Keratinocyte (primary cell): ENCODE measurements at regions not wholly inside any gene's neighbourhood (a gene's known extent, or its start where the extent isn't known, plus 50 kb on each side); places are given as distances from the start of the nearest gene placed in this dataset.
"Not testable (repeated sequence)": the region's sequence is repeated elsewhere in the genome, so short reads cannot be mapped to it uniquely, and the experiment has no call there.

Experiments
- DNase-seq: peaks from one replicate; pipeline ENCODE4 v3.0.0-alpha.2; 2011; ENCODE audit warnings: low read depth, missing footprints, low spot score
- FAIRE-seq: peaks from 2 replicates; lab custom pipeline; 2011; peaks lifted over from hg19 to GRCh38; lab: Jason Lieb, UNC
- H2AFZ ChIP-seq: 2 replicates; pipeline ENCODE4 v1.6.0; 2012; ENCODE audit warnings: low read length, control low read depth, inconsistent platforms; ENCODE audit not compliant: control insufficient read depth
- H3K27ac ChIP-seq: 2 replicates; pipeline ENCODE4 v1.5.1; 2011; ENCODE audit warnings: low read length; ENCODE audit not compliant: control insufficient read depth, insufficient read depth
- H3K27me3 ChIP-seq: 3 replicates; pipeline ENCODE4 v1.6.0; 2011; ENCODE audit warnings: low read length; ENCODE audit not compliant: control insufficient read depth, insufficient read depth; ENCODE audit errors: extremely low read depth
- H3K36me3 ChIP-seq, 2 experiments: 2 replicates in 1 of 2; 3 replicates in 1 of 2; pipeline ENCODE4 v1.5.1; 2011; ENCODE audit warnings: low read length in 2 of 2, mild to moderate bottlenecking in 1 of 2; ENCODE audit not compliant: control insufficient read depth in 2 of 2, insufficient read depth in 2 of 2; ENCODE audit errors: extremely low read depth in 1 of 2
- H3K4me1 ChIP-seq: 3 replicates; pipeline ENCODE4 v1.5.1; 2011; ENCODE audit warnings: low read length; ENCODE audit not compliant: control insufficient read depth, insufficient read depth; ENCODE audit errors: extremely low read depth
- H3K4me2 ChIP-seq: 3 replicates; pipeline ENCODE4 v1.6.0; 2011; ENCODE audit warnings: low read depth, low read length; ENCODE audit not compliant: control insufficient read depth, insufficient read depth; ENCODE audit errors: extremely low read depth
- H3K4me3 ChIP-seq, 3 experiments: fragments of 200-600 bp in 1 of 3; sonication (generic) in 1 of 3; 2 replicates in 2 of 3; 3 replicates in 1 of 3; pipeline ENCODE4 v1.5.1; 2011 to 2016; ENCODE audit warnings: low read length in 3 of 3, mild to moderate bottlenecking in 3 of 3, control low read depth in 2 of 3, inconsistent platforms in 1 of 3, low read depth in 1 of 3, mixed read lengths in 1 of 3, mixed run types in 1 of 3, moderate library complexity in 1 of 3; ENCODE audit not compliant: control insufficient read depth in 2 of 3, insufficient read depth in 2 of 3; ENCODE audit errors: extremely low read depth in 1 of 3
- H3K79me2 ChIP-seq: 2 replicates; pipeline ENCODE4 v1.6.0; 2012; ENCODE audit warnings: low read length; ENCODE audit not compliant: control insufficient read depth, insufficient read depth
- H3K9ac ChIP-seq: 3 replicates; pipeline ENCODE4 v1.6.0; 2011; ENCODE audit warnings: low read length; ENCODE audit not compliant: control insufficient read depth, insufficient read depth; ENCODE audit errors: extremely low read depth
- H3K9me1 ChIP-seq: 3 replicates; pipeline ENCODE4 v1.6.0; 2011; ENCODE audit warnings: low read length; ENCODE audit not compliant: control insufficient read depth, insufficient read depth; ENCODE audit errors: extremely low read depth
- H3K9me3 ChIP-seq: 2 replicates; pipeline ENCODE4 v1.5.1; 2012; ENCODE audit warnings: low read depth, low read length; ENCODE audit not compliant: control insufficient read depth
- H4K20me1 ChIP-seq: 3 replicates; pipeline ENCODE4 v1.6.0; 2011; ENCODE audit warnings: low read length; ENCODE audit not compliant: control insufficient read depth, insufficient read depth; ENCODE audit errors: extremely low read depth
- EZH2 ChIP-seq: IDR thresholded peaks from one replicate; pipeline ENCODE4 v1.6.1; 2012; ENCODE audit warnings: inconsistent platforms, mild to moderate bottlenecking, low read length, moderate library complexity
- dilution Hi-C: fragments of 300-500 bp; cut with MboI; formaldehyde crosslinking; loops from one replicate; pipeline ENCODE4 v1.7.0; 2020; ENCODE audit warnings: low sequenced_read_pairs; ENCODE audit not compliant: extremely low pct_ligation_motif_present
- TF ChIP-seq, protein P1 (sequence below), 3 experiments: IDR thresholded peaks in 1 of 3; conservative IDR thresholded peaks in 1 of 3; optimal IDR thresholded peaks in 1 of 3; 2 replicates in 2 of 3; 3 replicates in 1 of 3; pipeline versions ENCODE3 to v1.5.1; 2011; ENCODE audit warnings: low read length in 3 of 3, mild to moderate bottlenecking in 3 of 3, moderate library complexity in 2 of 3, control low read depth in 1 of 3, inconsistent platforms in 1 of 3; ENCODE audit not compliant: insufficient read depth in 2 of 3; ENCODE audit errors: extremely low read depth in 1 of 3

DNA sequence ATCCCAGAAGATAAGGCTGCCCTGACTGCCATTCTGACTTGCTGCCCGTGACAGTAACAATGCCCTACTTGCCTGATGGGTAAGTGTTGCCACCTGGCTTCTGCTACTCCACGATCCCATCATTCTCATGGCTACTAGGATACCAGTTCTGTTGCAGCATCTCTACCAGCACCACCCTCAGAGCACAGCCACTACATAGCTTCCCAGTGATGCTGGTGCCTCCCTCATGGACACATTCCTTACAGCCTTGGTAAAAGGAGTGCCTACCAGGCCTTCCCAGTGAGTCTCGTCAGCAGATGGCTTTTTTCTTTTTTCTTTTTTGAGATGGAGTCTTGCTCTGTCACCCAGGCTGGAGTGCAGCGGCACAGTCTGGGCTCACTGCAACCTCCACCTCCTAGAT, 84.4 kb upstream of the CMKLR1 start:
- H3K36me3 ChIP-seq, result no peaks in the 10 kb centered on the region
- no peak overlapping the region for H2AFZ ChIP-seq
- dilution Hi-C loops, result no loop called here
- DNase-seq (no peak), FAIRE-seq (no peak)
- no peaks in the 10 kb centered on the region for H4K20me1 ChIP-seq
- H3K27me3 ChIP-seq, result no peaks in the 10 kb centered on the region
- H3K79me2 ChIP-seq, result no peaks in the 10 kb centered on the region
- TF ChIP-seq, protein P1, sequence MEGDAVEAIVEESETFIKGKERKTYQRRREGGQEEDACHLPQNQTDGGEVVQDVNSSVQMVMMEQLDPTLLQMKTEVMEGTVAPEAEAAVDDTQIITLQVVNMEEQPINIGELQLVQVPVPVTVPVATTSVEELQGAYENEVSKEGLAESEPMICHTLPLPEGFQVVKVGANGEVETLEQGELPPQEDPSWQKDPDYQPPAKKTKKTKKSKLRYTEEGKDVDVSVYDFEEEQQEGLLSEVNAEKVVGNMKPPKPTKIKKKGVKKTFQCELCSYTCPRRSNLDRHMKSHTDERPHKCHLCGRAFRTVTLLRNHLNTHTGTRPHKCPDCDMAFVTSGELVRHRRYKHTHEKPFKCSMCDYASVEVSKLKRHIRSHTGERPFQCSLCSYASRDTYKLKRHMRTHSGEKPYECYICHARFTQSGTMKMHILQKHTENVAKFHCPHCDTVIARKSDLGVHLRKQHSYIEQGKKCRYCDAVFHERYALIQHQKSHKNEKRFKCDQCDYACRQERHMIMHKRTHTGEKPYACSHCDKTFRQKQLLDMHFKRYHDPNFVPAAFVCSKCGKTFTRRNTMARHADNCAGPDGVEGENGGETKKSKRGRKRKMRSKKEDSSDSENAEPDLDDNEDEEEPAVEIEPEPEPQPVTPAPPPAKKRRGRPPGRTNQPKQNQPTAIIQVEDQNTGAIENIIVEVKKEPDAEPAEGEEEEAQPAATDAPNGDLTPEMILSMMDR (optimal IDR thresholded peaks at IDR 0.05 in 1 of 3, IDR thresholded peaks at IDR 0.05 in 1 of 3, conservative IDR thresholded peaks at IDR 0.05 in 1 of 3; ENCODE audit: extremely low read depth in 1 of 3, insufficient read depth in 2 of 3, low read length in 3 of 3), result no peak
- no peak for TF ChIP-seq EZH2
- no peak overlapping the region for H3K27ac ChIP-seq
- H3K9ac ChIP-seq, result no peak overlapping the region
- H3K9me1 ChIP-seq, result no peaks in the 10 kb centered on the region
- no peak overlapping the region for H3K4me3 ChIP-seq
- H3K9me3 ChIP-seq, result no peaks in the 10 kb centered on the region
- no peaks in the 10 kb centered on the region for H3K4me1 ChIP-seq
- no peak overlapping the region for H3K4me2 ChIP-seq

DNA sequence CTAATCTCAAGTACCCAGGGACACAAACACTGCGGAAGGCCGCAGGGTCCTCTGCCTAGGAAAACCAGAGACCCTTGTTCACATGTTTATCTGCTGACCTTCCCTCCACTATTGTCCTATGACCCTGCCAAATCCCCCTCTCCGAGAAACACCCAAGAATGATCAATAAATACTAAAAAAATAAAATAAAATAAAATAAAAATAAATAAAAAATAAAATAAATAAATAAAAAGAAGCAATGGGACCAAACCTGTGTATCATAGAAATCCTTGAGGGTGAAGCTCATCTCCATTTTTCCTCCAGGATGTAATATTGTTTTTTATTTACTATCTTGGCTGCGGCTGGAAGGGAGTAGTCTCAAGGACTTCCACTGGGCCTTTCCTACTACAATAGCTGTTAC, 82.0 kb upstream of the CMKLR1 start:
- H3K9ac ChIP-seq, H3K4me3 ChIP-seq, H3K9me3 ChIP-seq, dilution Hi-C loops, FAIRE-seq, H4K20me1 ChIP-seq, H3K36me3 ChIP-seq, H3K27ac ChIP-seq, DNase-seq, H2AFZ ChIP-seq, H3K27me3 ChIP-seq, H3K4me1 ChIP-seq, H3K9me1 ChIP-seq, H3K79me2 ChIP-seq, H3K4me2 ChIP-seq: not testable (repeated sequence)

DNA sequence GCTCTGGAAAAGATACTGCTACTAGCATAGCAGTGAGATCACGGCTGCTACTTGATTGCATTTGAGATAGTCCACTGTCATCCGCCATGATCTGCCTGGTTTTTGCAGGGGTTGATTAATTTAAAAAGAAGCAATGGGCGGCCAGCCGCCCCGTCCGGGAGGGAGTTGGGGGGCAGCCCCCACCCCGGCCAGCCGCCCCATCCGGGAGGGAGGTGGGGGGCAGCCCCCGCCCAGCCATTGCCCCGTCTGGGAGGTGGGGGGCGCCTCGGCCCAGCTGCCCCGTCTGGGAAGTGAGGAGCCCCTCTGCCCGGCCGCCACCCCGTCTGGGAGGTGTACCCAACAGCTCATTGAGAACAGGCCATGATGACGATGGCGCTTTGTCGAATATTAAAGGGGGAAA, 81.3 kb upstream of the CMKLR1 start:
- H3K4me3 ChIP-seq, dilution Hi-C loops, H3K9me1 ChIP-seq, H4K20me1 ChIP-seq, DNase-seq, H3K36me3 ChIP-seq, H3K79me2 ChIP-seq, FAIRE-seq, H3K4me2 ChIP-seq, H2AFZ ChIP-seq, H3K27me3 ChIP-seq, H3K27ac ChIP-seq, H3K4me1 ChIP-seq, H3K9me3 ChIP-seq, H3K9ac ChIP-seq: not testable (repeated sequence)
